Osteocyte (in vitro differentiated cells): ENCODE measurements at regions not wholly inside any gene's neighbourhood (a gene's known extent, or its start where the extent isn't known, plus 50 kb on each side); places are given as distances from the start of the nearest gene placed in this dataset.
A peak's percentile ranks its signal among the peaks of the same experiment; 100 is the strongest.

Experiments
- DNase-seq: peaks from one replicate; pipeline ENCODE4 v3.0.0; 2021; ENCODE audit warnings: mixed read lengths; ENCODE audit not compliant: unreplicated experiment; ENCODE audit errors: extremely low spot score
- H3K27ac Mint-ChIP-seq: one replicate; pipeline ENCODE4 v1.8.0; 2021; ENCODE audit warnings: mild to moderate bottlenecking, mixed read lengths; ENCODE audit not compliant: unreplicated experiment
- H3K27me3 Mint-ChIP-seq: one replicate; pipeline ENCODE4 v1.8.0; 2021; ENCODE audit warnings: mixed read lengths; ENCODE audit not compliant: unreplicated experiment
- H3K36me3 Mint-ChIP-seq: one replicate; pipeline ENCODE4 v1.8.0; 2021; ENCODE audit warnings: mixed read lengths; ENCODE audit not compliant: unreplicated experiment
- H3K4me1 Mint-ChIP-seq: one replicate; pipeline ENCODE4 v1.8.0; 2021; ENCODE audit warnings: mixed read lengths; ENCODE audit not compliant: unreplicated experiment
- H3K4me3 Mint-ChIP-seq: one replicate; pipeline ENCODE4 v1.8.0; 2021; ENCODE audit warnings: mild to moderate bottlenecking, moderate library complexity, mixed read lengths; ENCODE audit not compliant: unreplicated experiment
- H3K9me3 Mint-ChIP-seq: one replicate; pipeline ENCODE4 v1.8.0; 2021; ENCODE audit warnings: mixed read lengths; ENCODE audit not compliant: unreplicated experiment
- TF ChIP-seq, protein P1 (sequence below): fragments of 200-600 bp; sonication (generic); IDR thresholded peaks from 2 replicates; pipeline ENCODE4 v1.5.0; 2021; ENCODE audit warnings: antibody characterized with exemption, mild to moderate bottlenecking, moderate library complexity

GRCh38 chr3:39000008-39000450 lies 51.7 kb downstream of the SCN11A start:
- H3K4me1 Mint-ChIP-seq: no peaks in the 10 kb centered on the region
- TF ChIP-seq, protein P1, sequence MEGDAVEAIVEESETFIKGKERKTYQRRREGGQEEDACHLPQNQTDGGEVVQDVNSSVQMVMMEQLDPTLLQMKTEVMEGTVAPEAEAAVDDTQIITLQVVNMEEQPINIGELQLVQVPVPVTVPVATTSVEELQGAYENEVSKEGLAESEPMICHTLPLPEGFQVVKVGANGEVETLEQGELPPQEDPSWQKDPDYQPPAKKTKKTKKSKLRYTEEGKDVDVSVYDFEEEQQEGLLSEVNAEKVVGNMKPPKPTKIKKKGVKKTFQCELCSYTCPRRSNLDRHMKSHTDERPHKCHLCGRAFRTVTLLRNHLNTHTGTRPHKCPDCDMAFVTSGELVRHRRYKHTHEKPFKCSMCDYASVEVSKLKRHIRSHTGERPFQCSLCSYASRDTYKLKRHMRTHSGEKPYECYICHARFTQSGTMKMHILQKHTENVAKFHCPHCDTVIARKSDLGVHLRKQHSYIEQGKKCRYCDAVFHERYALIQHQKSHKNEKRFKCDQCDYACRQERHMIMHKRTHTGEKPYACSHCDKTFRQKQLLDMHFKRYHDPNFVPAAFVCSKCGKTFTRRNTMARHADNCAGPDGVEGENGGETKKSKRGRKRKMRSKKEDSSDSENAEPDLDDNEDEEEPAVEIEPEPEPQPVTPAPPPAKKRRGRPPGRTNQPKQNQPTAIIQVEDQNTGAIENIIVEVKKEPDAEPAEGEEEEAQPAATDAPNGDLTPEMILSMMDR: peak; percentile 84
- no peaks in the 10 kb centered on the region for H3K9me3 Mint-ChIP-seq
- peaks cover 13% of the 10 kb centered on the region for H3K27me3 Mint-ChIP-seq
- H3K36me3 Mint-ChIP-seq: no peaks in the 10 kb centered on the region
- no peak overlapping the region for H3K4me3 Mint-ChIP-seq
- H3K27ac Mint-ChIP-seq: no peak overlapping the region
- DNase-seq: no peak

DNA sequence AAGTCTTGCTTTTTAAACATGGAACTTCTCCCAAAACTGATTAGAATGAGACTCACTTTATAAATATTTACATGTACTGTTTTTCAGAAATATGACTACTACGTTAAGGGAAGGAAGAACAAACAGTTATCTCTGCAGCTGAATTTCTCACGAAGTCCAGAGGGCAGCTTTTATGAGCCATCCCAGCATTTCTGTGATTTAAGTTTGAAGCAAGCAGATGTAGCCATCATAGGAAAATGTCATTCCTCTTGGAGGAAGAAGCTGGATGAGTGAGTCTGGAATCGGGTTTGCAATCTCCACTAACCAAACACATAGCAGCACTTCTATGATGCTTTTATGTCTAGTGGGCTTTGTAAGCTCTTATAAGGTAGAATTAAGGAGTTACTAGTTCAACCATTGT lies 53.7 kb downstream of the SCN11A start:
- no peaks in the 10 kb centered on the region for H3K4me1 Mint-ChIP-seq
- no peak overlapping the region for H3K27ac Mint-ChIP-seq

GRCh38 chr3:38996193-38996592 lies 55.6 kb downstream of the SCN11A start:
- no peak overlapping the region for H3K4me3 Mint-ChIP-seq
- no peaks in the 10 kb centered on the region for H3K27me3 Mint-ChIP-seq
- TF ChIP-seq, protein P1: no peak

More for the DNA sequence above, 53.7 kb downstream of the SCN11A start:
- Mint-ChIP-seq H3K27me3 (peaks cover 4% of the 10 kb centered on the region), H3K4me3 (no peak overlapping the region), H3K9me3 (no peaks in the 10 kb centered on the region), H3K36me3 (no peaks in the 10 kb centered on the region)
- TF ChIP-seq, protein P1: no peak
- DNase-seq: no peak

DNA sequence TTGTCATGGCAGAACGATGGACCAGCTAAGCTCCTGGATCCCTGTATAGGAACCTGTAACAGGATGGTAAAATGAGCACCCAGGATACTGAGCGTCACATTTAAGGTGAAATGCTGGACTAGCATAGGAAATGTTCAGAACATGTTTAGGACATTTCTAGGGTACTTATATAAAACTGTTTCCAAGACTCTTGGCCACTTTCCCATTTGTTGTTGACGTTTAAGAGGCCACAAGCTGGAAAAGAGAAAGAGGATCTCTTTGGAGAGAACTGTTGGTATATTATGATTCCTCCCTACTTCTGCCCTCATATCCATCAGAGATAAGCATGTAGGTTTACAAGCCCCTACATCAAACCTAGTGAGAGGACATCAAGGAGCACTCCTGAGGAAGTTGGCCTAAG lies 57.5 kb downstream of the SCN11A start:
- DNase-seq: no peak
- Mint-ChIP-seq H3K4me1 (peaks cover 13% of the 10 kb centered on the region), H3K4me3 (no peak overlapping the region), H3K9me3 (no peaks in the 10 kb centered on the region), H3K27me3 (no peaks in the 10 kb centered on the region), H3K27ac (no peak overlapping the region), H3K36me3 (no peaks in the 10 kb centered on the region)
- TF ChIP-seq, protein P1: no peak

More at GRCh38 chr3:38996193-38996592, 55.6 kb downstream of the SCN11A start:
- Mint-ChIP-seq H3K9me3 (no peaks in the 10 kb centered on the region), H3K27ac (no peak overlapping the region), H3K4me1 (peaks cover 10% of the 10 kb centered on the region), H3K36me3 (no peaks in the 10 kb centered on the region)
- DNase-seq: no peak

GRCh38 chr3:38992117-38992760 lies 59.5 kb downstream of the SCN11A start:
- Mint-ChIP-seq H3K27me3 (no peaks in the 10 kb centered on the region), H3K36me3 (no peaks in the 10 kb centered on the region), H3K27ac (no peak overlapping the region), H3K4me3 (no peak overlapping the region), H3K4me1 (peaks cover 13% of the 10 kb centered on the region), H3K9me3 (no peaks in the 10 kb centered on the region)
- TF ChIP-seq, protein P1: no peak
- DNase-seq: no peak
